K562 (cell line): ENCODE measurements at regions not wholly inside any gene's neighbourhood (a gene's known extent, or its start where the extent isn't known, plus 50 kb on each side); places are given as distances from the start of the nearest gene placed in this dataset.

ENCODE experiments used
- ATAC-seq: fragments of 200-7000 bp; cut with Tn5 transposase; 3 replicates; pipeline ENCODE4 v1.9.1; 2020; ENCODE audit warnings: moderate library complexity
- BruUV-seq: library from RNA; stranded (reverse); fragments of 400-500 nt; replicated peaks from 2 replicates; lab custom pipeline; 2021; lab: Mats Ljungman, UMichigan
- CTCF ChIA-PET: fragments of 300-600 bp; formaldehyde crosslinking; extraction: SDS; loops from one replicate; lab custom pipeline; 2021; ENCODE audit warnings: low intra/inter-chr PET ratio; lab: Yijun Ruan, JAX
- POLR2A ChIA-PET: fragments of 300-600, 350-650 bp; sonication (Branson Sonifier 250); formaldehyde crosslinking; extraction: SDS; loops from one replicate; lab custom pipeline; 2021; ENCODE audit warnings: antibody characterized with exemption, inconsistent platforms; lab: Yijun Ruan, JAX
- DNase-seq, 4 experiments: peaks; one replicate each; pipeline versions ENCODE4 v3.0.0 to v3.0.0-alpha.2; 2011 to 2018; ENCODE audit warnings: low spot score in 3 of 4, mixed read lengths in 3 of 4; ENCODE audit errors: extremely low read depth in 1 of 4
- FAIRE-seq: peaks from 2 replicates; lab custom pipeline; 2011; peaks lifted over from hg19 to GRCh38; lab: Jason Lieb, UNC
- H2AFZ ChIP-seq: 2 replicates; pipeline ENCODE4 v1.6.0; 2011; ENCODE audit warnings: low read depth, low read length, control low read depth, inconsistent platforms
- H3K27ac ChIP-seq: fragments of 200-600 bp; 3 replicates; pipeline ENCODE4 v1.8.0; 2011; ENCODE audit warnings: low read depth, mild to moderate bottlenecking, control low read depth, inconsistent platforms, low read length, moderate library complexity, mixed read lengths; ENCODE audit errors: extremely low read depth
- H3K27me3 ChIP-seq, 2 experiments: fragments of 300-600 bp in 1 of 2; 2 replicates in 1 of 2; 3 replicates in 1 of 2; pipeline versions ENCODE4 v1.6.0 to v1.8.0; 2011; ENCODE audit warnings: inconsistent platforms in 2 of 2, low read length in 2 of 2, mild to moderate bottlenecking in 1 of 2, mixed read lengths in 1 of 2, moderate library complexity in 1 of 2; ENCODE audit not compliant: control insufficient read depth in 2 of 2, insufficient read depth in 2 of 2
- H3K36me3 ChIP-seq: fragments of 300-600 bp; 3 replicates; pipeline ENCODE4 v1.8.0; 2011; ENCODE audit warnings: mild to moderate bottlenecking, low read length, inconsistent platforms; ENCODE audit not compliant: control insufficient read depth, insufficient read depth
- H3K4me1 ChIP-seq, 2 experiments: fragments of 200-600 bp in 1 of 2; replicated peaks in 1 of 2; 2 replicates in 1 of 2; 3 replicates in 1 of 2; pipeline versions ENCODE4 v1.5.1 to v1.8.0; 2011; ENCODE audit warnings: inconsistent platforms in 2 of 2, low read length in 2 of 2, mild to moderate bottlenecking in 1 of 2, mixed read lengths in 1 of 2, moderate library complexity in 1 of 2; ENCODE audit not compliant: control insufficient read depth in 2 of 2, insufficient read depth in 2 of 2
- H3K4me2 ChIP-seq: 2 replicates; pipeline ENCODE4 v1.6.1; 2011; ENCODE audit warnings: low read length, control low read depth, inconsistent platforms, mixed read lengths; ENCODE audit not compliant: insufficient read depth
- H3K4me3 ChIP-seq: fragments of 200-600 bp; sonication (generic), shearing (Covaris generic); 2 replicates; pipeline ENCODE4 v1.5.1; 2016; ENCODE audit warnings: control low read depth, inconsistent platforms
- H3K79me2 ChIP-seq: fragments of 200-600 bp; 3 replicates; pipeline ENCODE4 v1.8.0; 2011; ENCODE audit warnings: low read length, inconsistent platforms; ENCODE audit not compliant: control insufficient read depth, insufficient read depth
- H3K9ac ChIP-seq, 2 experiments: 2 replicates each; pipeline versions ENCODE4 v1.6.0 to v1.6.1; 2011; ENCODE audit warnings: low read depth in 2 of 2, low read length in 2 of 2, control low read depth in 1 of 2, inconsistent platforms in 1 of 2, mild to moderate bottlenecking in 1 of 2, mixed read lengths in 1 of 2; ENCODE audit not compliant: insufficient read depth in 1 of 2
- H3K9me1 ChIP-seq: one replicate; pipeline ENCODE4 v1.6.0; 2011; ENCODE audit warnings: inconsistent platforms, mild to moderate bottlenecking, low read length, moderate library complexity; ENCODE audit not compliant: control insufficient read depth, insufficient read depth
- H3K9me3 ChIP-seq: replicated peaks from 2 replicates; pipeline ENCODE4 v1.5.1; 2011; ENCODE audit warnings: low read depth, low read length, inconsistent platforms; ENCODE audit not compliant: control insufficient read depth, insufficient read depth
- H4K20me1 ChIP-seq: replicated peaks from 2 replicates; pipeline ENCODE4 v1.6.1; 2011; ENCODE audit warnings: low read length, inconsistent platforms, mixed read lengths; ENCODE audit not compliant: control insufficient read depth, insufficient read depth
- JUN ChIP-seq, 2 experiments: sonication (generic) in 1 of 2; formaldehyde crosslinking in 1 of 2; IDR thresholded peaks; 2 replicates each; pipeline versions ENCODE4 v1.6.1 to v1.8.0; 2012 to 2022; ENCODE audit warnings: borderline replicate concordance in 2 of 2, mild to moderate bottlenecking in 2 of 2, improper control_type of control experiment in 1 of 2, low read depth in 1 of 2, low read length in 1 of 2, missing genetic modification reagents in 1 of 2
- NONO ChIP-seq, 2 experiments: fragments of 200-400 bp in 1 of 2; fragments of 450-650 bp in 1 of 2; formaldehyde crosslinking in 1 of 2; IDR thresholded peaks; 2 replicates each; pipeline ENCODE4 v1.6.1; 2017; ENCODE audit warnings: low read depth in 2 of 2, mild to moderate bottlenecking in 2 of 2, moderate library complexity in 2 of 2, low read length in 1 of 2
- NRF1 ChIP-seq, 2 experiments: fragments of 450-650 bp; IDR thresholded peaks in 1 of 2; conservative IDR thresholded peaks in 1 of 2; 2 replicates each; pipeline ENCODE4 v1.6.1; 2014; ENCODE audit warnings: mild to moderate bottlenecking in 2 of 2
- PHF21A ChIP-seq: fragments of 450-650 bp; IDR thresholded peaks from 2 replicates; pipeline ENCODE4 v1.6.1; 2017; ENCODE audit warnings: low read depth, borderline replicate concordance
- RAD51 ChIP-seq: fragments of 450-650 bp; IDR thresholded peaks from 2 replicates; pipeline ENCODE4 v1.7.1; 2016; ENCODE audit warnings: low read depth, mild to moderate bottlenecking, borderline replicate concordance
- RHOXF2B ChIP-seq: fragments of 250-450 bp; sonication (Bioruptor Pico); conservative IDR thresholded peaks from 2 replicates; pipeline ENCODE4 v1.5.1; 2021
- ZNF507 ChIP-seq: conservative IDR thresholded peaks from 2 replicates; pipeline ENCODE4 v1.6.1; 2017; ENCODE audit warnings: missing genetic modification characterization, missing compliant biosample characterization
- WGBS: fragments of 100-300 bp; shearing (Covaris generic); methylation state at CpG from one replicate; pipeline ENCODE4 v1.1.6; 2016; ENCODE audit warnings: low coverage, mixed read lengths; ENCODE audit not compliant: insufficient coverage; ENCODE audit errors: missing lambda C conversion rate; 5-methylcytosine and 5-hydroxymethylcytosine counted together
- in situ Hi-C: fragments of 300-500 bp; cut with MboI; formaldehyde crosslinking; loops from 4 replicates; pipeline ENCODE4 v1.15.0; 2018; ENCODE audit warnings: inconsistent platforms, mixed read lengths
- intact Hi-C: fragments of 100-400 bp; cut with micrococcal nuclease; formaldehyde crosslinking; loops from 2 replicates; pipeline ENCODE4 v1.14.2; 2022
- TF ChIP-seq, protein P1 (sequence below), 3 experiments: fragments of 200-800 bp in 1 of 3; sonication (Bioruptor generic) in 1 of 3; sonication (generic) in 1 of 3; formaldehyde crosslinking in 1 of 3; IDR thresholded peaks; 2 replicates each; pipeline versions ENCODE4 v1.6.1 to v1.8.0; 2016 to 2022; ENCODE audit warnings: mild to moderate bottlenecking in 2 of 3, missing compliant biosample characterization in 2 of 3, missing genetic modification characterization in 2 of 3, missing genetic modification reagents in 1 of 3
- TF ChIP-seq, protein P2 (sequence below), 2 experiments: fragments of 450-650 bp in 1 of 2; IDR thresholded peaks; 2 replicates each; pipeline ENCODE4 v1.6.1; 2011 to 2017; ENCODE audit warnings: low read depth in 2 of 2, antibody characterized with exemption in 1 of 2, borderline replicate concordance in 1 of 2, low read length in 1 of 2, mild to moderate bottlenecking in 1 of 2, mixed read lengths in 1 of 2; ENCODE audit not compliant: control insufficient read depth in 1 of 2
- TF ChIP-seq, protein P3 (sequence below): sonication (generic); formaldehyde crosslinking; IDR thresholded peaks from 2 replicates; pipeline ENCODE4 v1.8.1; 2023; ENCODE audit warnings: mild to moderate bottlenecking, missing genetic modification reagents

DNA sequence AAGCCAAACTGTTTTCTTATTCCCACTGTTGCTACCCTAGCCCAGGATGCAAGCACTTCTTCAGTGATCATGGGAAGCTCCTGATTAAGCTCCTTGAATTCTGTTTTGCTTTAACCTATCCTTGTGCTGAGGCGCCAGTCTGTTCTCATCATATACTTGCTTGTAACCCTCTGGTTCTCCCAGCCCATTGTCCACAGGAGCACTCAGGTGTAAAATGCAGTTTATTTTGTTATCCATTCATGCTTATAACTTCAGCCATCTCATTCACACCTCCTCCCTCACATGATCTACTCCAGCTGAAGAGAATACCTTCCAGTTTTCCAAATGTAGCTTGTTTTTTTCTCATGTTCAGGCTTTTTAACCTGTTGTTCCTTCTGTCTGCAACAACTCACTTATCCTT, 402.1 kb upstream of the BRINP1 start:
- no TSS peak for BruUV-seq
- no peaks in the 10 kb centered on the region for H3K27me3 ChIP-seq
- no peak overlapping the region for H3K4me3 ChIP-seq
- ChIA-PET CTCF (no interaction called here), POLR2A (no interaction called here)
- WGBS, result 6% methylated on average over 1 of the region's 1 CpG
- FAIRE-seq, result no peak
- H3K36me3 ChIP-seq, result no peaks in the 10 kb centered on the region
- ATAC-seq, result no peak
- intact Hi-C loops (no loop called here), in situ Hi-C loops (no loop called here)
- no peaks in the 10 kb centered on the region for H3K9me3 ChIP-seq
- no peaks in the 10 kb centered on the region for H4K20me1 ChIP-seq
- TF ChIP-seq RHOXF2B (CRISPR knock-in tag) (no peak), PHF21A (no peak), NONO (IDR thresholded peaks at IDR 0.05; ENCODE audit: low read depth in 2 of 2, low read length in 1 of 2) (no peak), NRF1 (conservative IDR thresholded peaks at IDR 0.05 in 1 of 2, IDR thresholded peaks at IDR 0.05 in 1 of 2) (no peak), JUN (IDR thresholded peaks at IDR 0.05; ENCODE audit: borderline replicate concordance, low read depth, low read length) (no peak), JUN (CRISPR knock-in tag; IDR thresholded peaks at IDR 0.05; ENCODE audit: borderline replicate concordance) (no peak), ZNF507 (tag) (no peak), RAD51 (no peak)
- TF ChIP-seq, protein P1, sequence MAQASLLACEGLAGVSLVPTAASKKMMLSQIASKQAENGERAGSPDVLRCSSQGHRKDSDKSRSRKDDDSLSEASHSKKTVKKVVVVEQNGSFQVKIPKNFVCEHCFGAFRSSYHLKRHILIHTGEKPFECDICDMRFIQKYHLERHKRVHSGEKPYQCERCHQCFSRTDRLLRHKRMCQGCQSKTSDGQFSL (CRISPR knock-in tag; IDR thresholded peaks at IDR 0.05), result no peak
- TF ChIP-seq, protein P1 (tag; IDR thresholded peaks at IDR 0.05), result no peak
- TF ChIP-seq, protein P2, sequence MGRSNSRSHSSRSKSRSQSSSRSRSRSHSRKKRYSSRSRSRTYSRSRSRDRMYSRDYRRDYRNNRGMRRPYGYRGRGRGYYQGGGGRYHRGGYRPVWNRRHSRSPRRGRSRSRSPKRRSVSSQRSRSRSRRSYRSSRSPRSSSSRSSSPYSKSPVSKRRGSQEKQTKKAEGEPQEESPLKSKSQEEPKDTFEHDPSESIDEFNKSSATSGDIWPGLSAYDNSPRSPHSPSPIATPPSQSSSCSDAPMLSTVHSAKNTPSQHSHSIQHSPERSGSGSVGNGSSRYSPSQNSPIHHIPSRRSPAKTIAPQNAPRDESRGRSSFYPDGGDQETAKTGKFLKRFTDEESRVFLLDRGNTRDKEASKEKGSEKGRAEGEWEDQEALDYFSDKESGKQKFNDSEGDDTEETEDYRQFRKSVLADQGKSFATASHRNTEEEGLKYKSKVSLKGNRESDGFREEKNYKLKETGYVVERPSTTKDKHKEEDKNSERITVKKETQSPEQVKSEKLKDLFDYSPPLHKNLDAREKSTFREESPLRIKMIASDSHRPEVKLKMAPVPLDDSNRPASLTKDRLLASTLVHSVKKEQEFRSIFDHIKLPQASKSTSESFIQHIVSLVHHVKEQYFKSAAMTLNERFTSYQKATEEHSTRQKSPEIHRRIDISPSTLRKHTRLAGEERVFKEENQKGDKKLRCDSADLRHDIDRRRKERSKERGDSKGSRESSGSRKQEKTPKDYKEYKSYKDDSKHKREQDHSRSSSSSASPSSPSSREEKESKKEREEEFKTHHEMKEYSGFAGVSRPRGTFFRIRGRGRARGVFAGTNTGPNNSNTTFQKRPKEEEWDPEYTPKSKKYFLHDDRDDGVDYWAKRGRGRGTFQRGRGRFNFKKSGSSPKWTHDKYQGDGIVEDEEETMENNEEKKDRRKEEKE (IDR thresholded peaks at IDR 0.05; ENCODE audit: borderline replicate concordance in 1 of 2, control insufficient read depth in 1 of 2, low read depth in 2 of 2, low read length in 1 of 2), result no peak
- TF ChIP-seq, protein P3, sequence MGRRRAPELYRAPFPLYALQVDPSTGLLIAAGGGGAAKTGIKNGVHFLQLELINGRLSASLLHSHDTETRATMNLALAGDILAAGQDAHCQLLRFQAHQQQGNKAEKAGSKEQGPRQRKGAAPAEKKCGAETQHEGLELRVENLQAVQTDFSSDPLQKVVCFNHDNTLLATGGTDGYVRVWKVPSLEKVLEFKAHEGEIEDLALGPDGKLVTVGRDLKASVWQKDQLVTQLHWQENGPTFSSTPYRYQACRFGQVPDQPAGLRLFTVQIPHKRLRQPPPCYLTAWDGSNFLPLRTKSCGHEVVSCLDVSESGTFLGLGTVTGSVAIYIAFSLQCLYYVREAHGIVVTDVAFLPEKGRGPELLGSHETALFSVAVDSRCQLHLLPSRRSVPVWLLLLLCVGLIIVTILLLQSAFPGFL, result no peak
- no peaks in the 10 kb centered on the region for H3K79me2 ChIP-seq
- H3K9me1 ChIP-seq, result no peaks in the 10 kb centered on the region
- no peak for DNase-seq
- H3K4me2 ChIP-seq, result no peak overlapping the region
- no peak overlapping the region for H3K9ac ChIP-seq
- no peak overlapping the region for H2AFZ ChIP-seq
- H3K4me1 ChIP-seq, result no peaks in the 10 kb centered on the region
- H3K27ac ChIP-seq, result no peak overlapping the region
